OCI-LY7 (cell line): ENCODE measurements at regions not wholly inside any gene's neighbourhood (a gene's known extent, or its start where the extent isn't known, plus 50 kb on each side); places are given as distances from the start of the nearest gene placed in this dataset.

Source experiments
- EZH2phosphoT487 ChIP-seq: fragments of 200-600 bp; sonication (generic); IDR thresholded peaks from 2 replicates; pipeline ENCODE4 v1.6.1; 2018; ENCODE audit warnings: low read depth, borderline replicate concordance, mild to moderate bottlenecking, mixed run types, antibody characterized with exemption, low read length, moderate library complexity, mixed read lengths
- TF ChIP-seq, protein P1 (sequence below): fragments of 200-600 bp; sonication (generic); conservative IDR thresholded peaks from 2 replicates; pipeline ENCODE4 v1.5.1; 2014; ENCODE audit warnings: mild to moderate bottlenecking, antibody characterized with exemption, low read length, moderate library complexity, mixed read lengths

DNA sequence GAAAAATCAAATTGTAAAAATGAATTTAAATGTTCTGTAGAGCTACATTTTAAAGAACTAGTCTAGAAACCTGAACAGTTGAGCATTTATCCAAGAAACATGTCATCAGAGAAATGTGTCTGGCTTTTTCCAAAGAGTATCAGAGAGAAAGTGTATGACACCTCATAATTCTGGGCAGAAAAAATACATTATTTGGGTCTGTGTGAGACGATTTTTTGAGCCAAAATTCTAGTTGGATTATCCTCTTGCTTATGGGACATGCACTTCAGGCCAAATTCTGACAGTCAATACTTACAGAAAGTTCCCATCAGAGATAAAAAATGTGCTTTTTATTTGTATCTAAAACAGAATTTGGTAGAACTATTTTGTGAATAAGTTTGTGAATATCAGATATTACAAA lies 1242.7 kb downstream of the EPHA7 start:
- TF ChIP-seq, protein P1, sequence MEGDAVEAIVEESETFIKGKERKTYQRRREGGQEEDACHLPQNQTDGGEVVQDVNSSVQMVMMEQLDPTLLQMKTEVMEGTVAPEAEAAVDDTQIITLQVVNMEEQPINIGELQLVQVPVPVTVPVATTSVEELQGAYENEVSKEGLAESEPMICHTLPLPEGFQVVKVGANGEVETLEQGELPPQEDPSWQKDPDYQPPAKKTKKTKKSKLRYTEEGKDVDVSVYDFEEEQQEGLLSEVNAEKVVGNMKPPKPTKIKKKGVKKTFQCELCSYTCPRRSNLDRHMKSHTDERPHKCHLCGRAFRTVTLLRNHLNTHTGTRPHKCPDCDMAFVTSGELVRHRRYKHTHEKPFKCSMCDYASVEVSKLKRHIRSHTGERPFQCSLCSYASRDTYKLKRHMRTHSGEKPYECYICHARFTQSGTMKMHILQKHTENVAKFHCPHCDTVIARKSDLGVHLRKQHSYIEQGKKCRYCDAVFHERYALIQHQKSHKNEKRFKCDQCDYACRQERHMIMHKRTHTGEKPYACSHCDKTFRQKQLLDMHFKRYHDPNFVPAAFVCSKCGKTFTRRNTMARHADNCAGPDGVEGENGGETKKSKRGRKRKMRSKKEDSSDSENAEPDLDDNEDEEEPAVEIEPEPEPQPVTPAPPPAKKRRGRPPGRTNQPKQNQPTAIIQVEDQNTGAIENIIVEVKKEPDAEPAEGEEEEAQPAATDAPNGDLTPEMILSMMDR: no peak
- no peak for TF ChIP-seq EZH2phosphoT487
